Iris pigment epithelial cell (primary cell): ENCODE measurements at regions not wholly inside any gene's neighbourhood (a gene's known extent, or its start where the extent isn't known, plus 50 kb on each side); places are given as distances from the start of the nearest gene placed in this dataset.
A peak's percentile ranks its signal among the peaks of the same experiment; 100 is the strongest.
"Not testable (repeated sequence)": the region's sequence is repeated elsewhere in the genome, so short reads cannot be mapped to it uniquely, and the experiment has no call there.

Experiments
- DNase-seq: peaks from one replicate; pipeline ENCODE4 v3.0.0-alpha.2; 2011; ENCODE audit warnings: low read depth

- no peak for DNase-seq
These were observed 213.3 kb upstream of the MMADHC start for GRCh38 chr2:149800624-149801542.

GRCh38 chr2:149799013-149799705 lies 211.6 kb upstream of the MMADHC start:
- DNase-seq = peak; percentile 37

- no peak for DNase-seq
These were observed 209.5 kb upstream of the MMADHC start for GRCh38 chr2:149797030-149797429.

GRCh38 chr2:149789549-149789948 lies 202.0 kb upstream of the MMADHC start:
- no peak for DNase-seq

GRCh38 chr2:149787206-149787605 lies 199.6 kb upstream of the MMADHC start:
- no peak for DNase-seq

GRCh38 chr2:149783284-149783683 lies 195.7 kb upstream of the MMADHC start:
- DNase-seq = no peak

GRCh38 chr2:149782572-149782971 lies 195.0 kb upstream of the MMADHC start:
- DNase-seq = no peak

- no peak for DNase-seq
These were observed 193.8 kb upstream of the MMADHC start for GRCh38 chr2:149781263-149781808.

GRCh38 chr2:149773006-149773405 lies 185.4 kb upstream of the MMADHC start:
- no peak for DNase-seq

- DNase-seq = no peak
These were observed 180.8 kb upstream of the MMADHC start for GRCh38 chr2:149768320-149768799.

GRCh38 chr2:149767516-149767974 lies 180.0 kb upstream of the MMADHC start:
- DNase-seq = peak; percentile 77

- no peak for DNase-seq
These were observed 178.8 kb upstream of the MMADHC start for GRCh38 chr2:149766339-149766738.

- no peak for DNase-seq
These were observed 178.1 kb upstream of the MMADHC start for GRCh38 chr2:149765636-149766035.

- DNase-seq = no peak
These were observed 177.4 kb upstream of the MMADHC start for GRCh38 chr2:149765003-149765402.

- DNase-seq = no peak
These were observed 175.8 kb upstream of the MMADHC start for GRCh38 chr2:149763358-149763757.

- DNase-seq = no peak
These were observed 174.0 kb upstream of the MMADHC start for GRCh38 chr2:149761611-149762010.

- DNase-seq = not testable (repeated sequence)
These were observed 171.8 kb upstream of the MMADHC start for GRCh38 chr2:149759382-149759781.

GRCh38 chr2:149754722-149755121 lies 167.1 kb upstream of the MMADHC start:
- DNase-seq = not testable (repeated sequence)

GRCh38 chr2:149747456-149747855 lies 159.9 kb upstream of the MMADHC start:
- DNase-seq = no peak

GRCh38 chr2:149745396-149746230 lies 158.0 kb upstream of the MMADHC start:
- DNase-seq = no peak

- peak; percentile 83 for DNase-seq
These were observed 157.3 kb upstream of the MMADHC start for GRCh38 chr2:149744865-149745264.
